HCT116 (cell line): ENCODE measurements at regions not wholly inside any gene's neighbourhood (a gene's known extent, or its start where the extent isn't known, plus 50 kb on each side); places are given as distances from the start of the nearest gene placed in this dataset.

Experiments
- ATAC-seq: fragments of 200-7000 bp; cut with Tn5 transposase; 2 replicates; pipeline ENCODE4 v1.9.1; 2020; ENCODE audit warnings: mild to moderate bottlenecking, moderate library complexity
- BruUV-seq: library from RNA; stranded (reverse); fragments of 400-500 nt; replicated peaks from 2 replicates; lab custom pipeline; 2021; lab: Mats Ljungman, UMichigan
- CTCF ChIA-PET: fragments of 300-600 bp; sonication (Branson Sonifier 250); formaldehyde crosslinking; loops from one replicate; lab custom pipeline; 2021; ENCODE audit warnings: antibody characterized with exemption; lab: Charles Lee
- POLR2A ChIA-PET: fragments of 300-600, 350-600 bp; sonication (Branson Sonifier 250); formaldehyde crosslinking; loops from one replicate; lab custom pipeline; 2021; ENCODE audit warnings: antibody characterized with exemption; lab: Charles Lee
- RAD21 ChIA-PET, 2 experiments: fragments of 300-600 bp; sonication (Branson Sonifier 250); formaldehyde crosslinking; loops; one replicate each; lab custom pipeline; 2023; ENCODE audit warnings: low total read pairs in 2 of 2; ENCODE audit not compliant: uncharacterized antibody in 2 of 2, unreplicated experiment in 2 of 2, low non-redundant PET in 1 of 2; lab: Charles Lee
- DNase-seq: peaks from one replicate; pipeline ENCODE4 v3.0.0-alpha.2; 2010; ENCODE audit warnings: low read depth, low spot score
- H2AFZ ChIP-seq: fragments of 200-600 bp; shearing (Covaris generic), sonication (generic); 2 replicates; pipeline ENCODE4 v1.6.1; 2017; ENCODE audit warnings: low read depth, mixed run types, mixed read lengths, antibody characterized with exemption, low read length; ENCODE audit not compliant: poor library complexity, severe bottlenecking
- H3K27ac ChIP-seq: 2 replicates; pipeline ENCODE4 v1.5.1; 2012; ENCODE audit warnings: low read depth, low read length
- H3K27me3 ChIP-seq: fragments of 200-600 bp; sonication (generic); 2 replicates; pipeline ENCODE4 v1.6.1; 2016; ENCODE audit warnings: mixed run types, low read length, mixed read lengths; ENCODE audit not compliant: insufficient read depth
- H3K36me3 ChIP-seq, 2 experiments: fragments of 200-500 bp in 1 of 2; fragments of 200-600 bp in 1 of 2; sonication (Bioruptor generic) in 1 of 2; sonication (generic) in 1 of 2; 2 replicates each; pipeline versions ENCODE4 v1.5.1 to v1.6.1; 2014 to 2016; ENCODE audit warnings: low read length in 2 of 2, inconsistent platforms in 1 of 2, mixed read lengths in 1 of 2, mixed run types in 1 of 2; ENCODE audit not compliant: insufficient read depth in 2 of 2, control insufficient read depth in 1 of 2
- H3K4me1 ChIP-seq, 2 experiments: fragments of 200-600 bp in 1 of 2; sonication (generic) in 1 of 2; 2 replicates each; pipeline versions ENCODE4 v1.5.1 to v1.6.1; 2012 to 2017; ENCODE audit warnings: low read length in 2 of 2, inconsistent platforms in 1 of 2, mild to moderate bottlenecking in 1 of 2, mixed read lengths in 1 of 2, mixed run types in 1 of 2, moderate library complexity in 1 of 2; ENCODE audit not compliant: insufficient read depth in 2 of 2, control insufficient read depth in 1 of 2
- H3K4me2 ChIP-seq: fragments of 200-600 bp; sonication (generic); 2 replicates; pipeline ENCODE4 v1.6.1; 2017; ENCODE audit warnings: mixed run types, low read length, mixed read lengths
- H3K4me3 ChIP-seq, 2 experiments: fragments of 200-600 bp in 1 of 2; sonication (generic) in 1 of 2; replicated peaks in 1 of 2; 2 replicates each; pipeline ENCODE4 v1.5.1; 2011 to 2016; ENCODE audit warnings: low read length in 2 of 2, control low read depth in 1 of 2, low read depth in 1 of 2, mild to moderate bottlenecking in 1 of 2, mixed read lengths in 1 of 2, mixed run types in 1 of 2
- H3K79me2 ChIP-seq: fragments of 200-600 bp; sonication (generic); 2 replicates; pipeline ENCODE4 v1.6.1; 2017; ENCODE audit warnings: mild to moderate bottlenecking, mixed run types, low read length, moderate library complexity, mixed read lengths; ENCODE audit not compliant: insufficient read depth
- H3K9ac ChIP-seq: fragments of 200-600 bp; sonication (generic); 2 replicates; pipeline ENCODE4 v1.6.1; 2016; ENCODE audit warnings: low read length, mixed read lengths
- H3K9me2 ChIP-seq: fragments of 200-600 bp; sonication (generic), shearing (Covaris generic); 2 replicates; pipeline ENCODE4 v1.6.1; 2017; ENCODE audit warnings: mixed run types, mild to moderate bottlenecking, moderate library complexity; ENCODE audit not compliant: insufficient read depth
- H3K9me3 ChIP-seq, 2 experiments: fragments of 200-500 bp in 1 of 2; fragments of 200-600 bp in 1 of 2; sonication (Bioruptor generic) in 1 of 2; sonication (generic) in 1 of 2; 2 replicates each; pipeline ENCODE4 v1.6.1; 2014 to 2017; ENCODE audit warnings: low read length in 2 of 2, mixed read lengths in 2 of 2, inconsistent platforms in 1 of 2, low read depth in 1 of 2, mild to moderate bottlenecking in 1 of 2, mixed run types in 1 of 2, moderate library complexity in 1 of 2; ENCODE audit not compliant: control insufficient read depth in 1 of 2, insufficient read depth in 1 of 2
- H4K20me1 ChIP-seq: fragments of 200-600 bp; sonication (generic), shearing (Covaris generic); 2 replicates; pipeline ENCODE4 v1.6.1; 2017; ENCODE audit warnings: mixed run types, mild to moderate bottlenecking, moderate library complexity; ENCODE audit not compliant: insufficient read depth
- CBX3 ChIP-seq: IDR thresholded peaks from 2 replicates; pipeline ENCODE4 v1.6.1; 2012; ENCODE audit warnings: low read depth
- ELF1 ChIP-seq: IDR thresholded peaks from 2 replicates; pipeline ENCODE4 v1.6.1; 2012; ENCODE audit warnings: low read depth, borderline replicate concordance
- EZH2phosphoT487 ChIP-seq: fragments of 200-600 bp; IDR thresholded peaks from 2 replicates; pipeline ENCODE4 v1.6.1; 2018; ENCODE audit warnings: antibody characterized with exemption, borderline replicate concordance
- FOSL1 ChIP-seq: IDR thresholded peaks from 2 replicates; pipeline ENCODE4 v1.6.1; 2012; ENCODE audit warnings: low read depth
- JUND ChIP-seq: IDR thresholded peaks from 2 replicates; pipeline ENCODE4 v1.6.1; 2012
- RAD21 ChIP-seq: IDR thresholded peaks from 2 replicates; pipeline ENCODE4 v1.6.1; 2012; ENCODE audit warnings: low read depth, mild to moderate bottlenecking
- SIN3A ChIP-seq: IDR thresholded peaks from 2 replicates; pipeline ENCODE4 v1.6.1; 2012; ENCODE audit warnings: low read depth
- SP1 ChIP-seq: IDR thresholded peaks from 2 replicates; pipeline ENCODE4 v1.6.1; 2012; ENCODE audit warnings: low read depth
- SRF ChIP-seq: IDR thresholded peaks from 2 replicates; pipeline ENCODE4 v1.6.1; 2012; ENCODE audit warnings: low read depth
- TCF7L2 ChIP-seq: IDR thresholded peaks from 2 replicates; pipeline ENCODE4 v1.7.0; 2011; ENCODE audit warnings: borderline replicate concordance, inconsistent platforms; ENCODE audit not compliant: insufficient read depth, insufficient read length; ENCODE audit errors: extremely low read depth
- YY1 ChIP-seq: IDR thresholded peaks from 2 replicates; pipeline ENCODE4 v1.6.1; 2011; ENCODE audit warnings: low read length, low read depth, moderate library complexity, mild to moderate bottlenecking; ENCODE audit not compliant: insufficient replicate concordance; ENCODE audit errors: extremely low read depth
- ZFX ChIP-seq: fragments of 450-650 bp; IDR thresholded peaks from 2 replicates; pipeline ENCODE4 v1.6.1; 2017
- ZNF274 ChIP-seq: fragments of 200-500 bp; sonication (Bioruptor generic); IDR thresholded peaks from 2 replicates; pipeline ENCODE4 v1.6.1; 2014; ENCODE audit warnings: mild to moderate bottlenecking, low read depth, low read length, inconsistent platforms
- intact Hi-C: fragments of 100-400 bp; cut with micrococcal nuclease; formaldehyde crosslinking; loops from 2 replicates; pipeline ENCODE4 v1.10.0; 2022
- TF ChIP-seq, protein P1 (sequence below), 3 experiments: fragments of 200-600 bp in 1 of 3; sonication (generic) in 1 of 3; IDR thresholded peaks in 2 of 3; conservative IDR thresholded peaks in 1 of 3; 2 replicates each; pipeline ENCODE4 v1.5.1; 2012 to 2017; ENCODE audit warnings: low read depth in 2 of 3, low read length in 2 of 3, antibody characterized with exemption in 1 of 3, borderline replicate concordance in 1 of 3, control low read depth in 1 of 3, mild to moderate bottlenecking in 1 of 3, mixed read lengths in 1 of 3, mixed run types in 1 of 3, moderate library complexity in 1 of 3; ENCODE audit not compliant: insufficient read depth in 1 of 3
- TF ChIP-seq, protein P2 (sequence below): IDR thresholded peaks from 2 replicates; pipeline ENCODE4 v1.6.1; 2012; ENCODE audit warnings: low read depth
- TF ChIP-seq, protein P3 (sequence below): IDR thresholded peaks from 2 replicates; pipeline ENCODE4 v1.6.1; 2012
- TF ChIP-seq, protein P4 (sequence below): IDR thresholded peaks from 2 replicates; pipeline ENCODE4 v1.6.1; 2012

DNA sequence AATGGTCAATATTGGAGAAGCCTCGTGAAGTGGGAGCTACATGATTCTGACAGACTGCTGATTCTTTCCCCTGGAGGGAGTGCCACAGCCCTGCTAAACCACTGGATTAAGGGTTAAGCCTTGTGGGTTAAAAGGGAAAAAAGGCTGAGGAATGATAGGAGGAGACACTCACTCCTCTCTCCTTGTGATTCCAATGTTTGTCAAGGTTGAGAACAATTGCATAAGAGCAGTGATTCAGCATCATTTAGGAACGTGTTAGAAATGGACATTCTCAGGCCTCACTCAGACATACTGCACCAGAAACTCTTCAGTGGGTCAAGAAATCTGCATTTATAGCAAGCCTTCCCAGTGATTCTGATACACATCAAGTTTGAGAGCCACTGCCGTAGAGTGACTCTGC, 87.8 kb upstream of the GZMB start:
- H3K9ac ChIP-seq = no peak overlapping the region
- CTCF ChIA-PET = no interaction called here
- RAD21 ChIA-PET = no interaction called here
- no peaks in the 10 kb centered on the region for H3K9me3 ChIP-seq
- no peaks in the 10 kb centered on the region for H3K36me3 ChIP-seq
- H3K27ac ChIP-seq = no peak overlapping the region
- no peaks in the 10 kb centered on the region for H3K79me2 ChIP-seq
- POLR2A ChIA-PET = no interaction called here
- TF ChIP-seq EZH2phosphoT487 = no peak
- TF ChIP-seq YY1 = no peak
- TF ChIP-seq, protein P1, sequence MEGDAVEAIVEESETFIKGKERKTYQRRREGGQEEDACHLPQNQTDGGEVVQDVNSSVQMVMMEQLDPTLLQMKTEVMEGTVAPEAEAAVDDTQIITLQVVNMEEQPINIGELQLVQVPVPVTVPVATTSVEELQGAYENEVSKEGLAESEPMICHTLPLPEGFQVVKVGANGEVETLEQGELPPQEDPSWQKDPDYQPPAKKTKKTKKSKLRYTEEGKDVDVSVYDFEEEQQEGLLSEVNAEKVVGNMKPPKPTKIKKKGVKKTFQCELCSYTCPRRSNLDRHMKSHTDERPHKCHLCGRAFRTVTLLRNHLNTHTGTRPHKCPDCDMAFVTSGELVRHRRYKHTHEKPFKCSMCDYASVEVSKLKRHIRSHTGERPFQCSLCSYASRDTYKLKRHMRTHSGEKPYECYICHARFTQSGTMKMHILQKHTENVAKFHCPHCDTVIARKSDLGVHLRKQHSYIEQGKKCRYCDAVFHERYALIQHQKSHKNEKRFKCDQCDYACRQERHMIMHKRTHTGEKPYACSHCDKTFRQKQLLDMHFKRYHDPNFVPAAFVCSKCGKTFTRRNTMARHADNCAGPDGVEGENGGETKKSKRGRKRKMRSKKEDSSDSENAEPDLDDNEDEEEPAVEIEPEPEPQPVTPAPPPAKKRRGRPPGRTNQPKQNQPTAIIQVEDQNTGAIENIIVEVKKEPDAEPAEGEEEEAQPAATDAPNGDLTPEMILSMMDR (IDR thresholded peaks at IDR 0.05 in 2 of 3, conservative IDR thresholded peaks at IDR 0.05 in 1 of 3; ENCODE audit: borderline replicate concordance in 1 of 3, insufficient read depth in 1 of 3, low read depth in 2 of 3, low read length in 2 of 3) = no peak
- TF ChIP-seq ZFX = no peak
- no peak for TF ChIP-seq JUND
- TF ChIP-seq CBX3 = no peak
- TF ChIP-seq RAD21 = no peak
- no peak for TF ChIP-seq SIN3A
- TF ChIP-seq FOSL1 = no peak
- TF ChIP-seq ELF1 = no peak
- no peak for TF ChIP-seq SRF
- TF ChIP-seq SP1 = no peak
- TF ChIP-seq, protein P2, sequence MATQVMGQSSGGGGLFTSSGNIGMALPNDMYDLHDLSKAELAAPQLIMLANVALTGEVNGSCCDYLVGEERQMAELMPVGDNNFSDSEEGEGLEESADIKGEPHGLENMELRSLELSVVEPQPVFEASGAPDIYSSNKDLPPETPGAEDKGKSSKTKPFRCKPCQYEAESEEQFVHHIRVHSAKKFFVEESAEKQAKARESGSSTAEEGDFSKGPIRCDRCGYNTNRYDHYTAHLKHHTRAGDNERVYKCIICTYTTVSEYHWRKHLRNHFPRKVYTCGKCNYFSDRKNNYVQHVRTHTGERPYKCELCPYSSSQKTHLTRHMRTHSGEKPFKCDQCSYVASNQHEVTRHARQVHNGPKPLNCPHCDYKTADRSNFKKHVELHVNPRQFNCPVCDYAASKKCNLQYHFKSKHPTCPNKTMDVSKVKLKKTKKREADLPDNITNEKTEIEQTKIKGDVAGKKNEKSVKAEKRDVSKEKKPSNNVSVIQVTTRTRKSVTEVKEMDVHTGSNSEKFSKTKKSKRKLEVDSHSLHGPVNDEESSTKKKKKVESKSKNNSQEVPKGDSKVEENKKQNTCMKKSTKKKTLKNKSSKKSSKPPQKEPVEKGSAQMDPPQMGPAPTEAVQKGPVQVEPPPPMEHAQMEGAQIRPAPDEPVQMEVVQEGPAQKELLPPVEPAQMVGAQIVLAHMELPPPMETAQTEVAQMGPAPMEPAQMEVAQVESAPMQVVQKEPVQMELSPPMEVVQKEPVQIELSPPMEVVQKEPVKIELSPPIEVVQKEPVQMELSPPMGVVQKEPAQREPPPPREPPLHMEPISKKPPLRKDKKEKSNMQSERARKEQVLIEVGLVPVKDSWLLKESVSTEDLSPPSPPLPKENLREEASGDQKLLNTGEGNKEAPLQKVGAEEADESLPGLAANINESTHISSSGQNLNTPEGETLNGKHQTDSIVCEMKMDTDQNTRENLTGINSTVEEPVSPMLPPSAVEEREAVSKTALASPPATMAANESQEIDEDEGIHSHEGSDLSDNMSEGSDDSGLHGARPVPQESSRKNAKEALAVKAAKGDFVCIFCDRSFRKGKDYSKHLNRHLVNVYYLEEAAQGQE = no peak
- TF ChIP-seq, protein P3, sequence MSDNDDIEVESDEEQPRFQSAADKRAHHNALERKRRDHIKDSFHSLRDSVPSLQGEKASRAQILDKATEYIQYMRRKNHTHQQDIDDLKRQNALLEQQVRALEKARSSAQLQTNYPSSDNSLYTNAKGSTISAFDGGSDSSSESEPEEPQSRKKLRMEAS = no peak
- no peak for TF ChIP-seq TCF7L2
- no peak for TF ChIP-seq ZNF274
- TF ChIP-seq, protein P4, sequence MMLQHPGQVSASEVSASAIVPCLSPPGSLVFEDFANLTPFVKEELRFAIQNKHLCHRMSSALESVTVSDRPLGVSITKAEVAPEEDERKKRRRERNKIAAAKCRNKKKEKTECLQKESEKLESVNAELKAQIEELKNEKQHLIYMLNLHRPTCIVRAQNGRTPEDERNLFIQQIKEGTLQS = no peak
- no peaks in the 10 kb centered on the region for H3K9me2 ChIP-seq
- ATAC-seq (no peak), DNase-seq (no peak)
- intact Hi-C loops = no loop called here
- H3K4me3 ChIP-seq = no peak overlapping the region
- no peaks in the 10 kb centered on the region for H3K4me1 ChIP-seq
- H2AFZ ChIP-seq = no peak overlapping the region
- no peaks in the 10 kb centered on the region for H3K27me3 ChIP-seq
- BruUV-seq = no TSS peak
- H3K4me2 ChIP-seq = no peak overlapping the region
- no peaks in the 10 kb centered on the region for H4K20me1 ChIP-seq
